GM21526 (cell line): ENCODE measurements at regions not wholly inside any gene's neighbourhood (a gene's known extent, or its start where the extent isn't known, plus 50 kb on each side); places are given as distances from the start of the nearest gene placed in this dataset.

Experiments
- ATAC-seq: cut with Tn5 transposase; IDR thresholded peaks from one replicate; pipeline ENCODE4 v1.9.1; 2021; ENCODE audit warnings: moderate library complexity; ENCODE audit not compliant: unreplicated experiment, low FRiP score

- ATAC-seq, result no peak
Observed at GRCh38 chr3:18743761-18744160, 318.6 kb upstream of the SATB1 start.

GRCh38 chr3:18740631-18741583, 315.8 kb upstream of the SATB1 start:
- ATAC-seq, result peak; percentile 95

DNA sequence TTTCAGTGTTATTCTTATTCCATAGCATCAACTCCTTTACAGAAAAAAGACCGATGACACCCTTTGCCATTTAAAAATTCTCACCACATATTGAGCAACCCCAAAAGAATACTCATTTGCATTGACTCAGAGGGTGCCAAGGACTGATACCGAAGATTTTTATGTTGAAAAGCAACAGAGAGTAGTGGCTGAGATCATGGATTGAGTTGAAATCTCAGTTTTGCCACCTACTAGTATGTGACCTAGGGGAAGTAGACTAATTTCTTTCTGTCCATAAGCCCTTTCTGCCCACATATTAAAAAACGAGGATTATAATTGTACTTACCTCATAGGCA, 313.9 kb upstream of the SATB1 start:
- no peak for ATAC-seq

- no peak for ATAC-seq
Observed at GRCh38 chr3:18738393-18739098, 313.4 kb upstream of the SATB1 start.

DNA sequence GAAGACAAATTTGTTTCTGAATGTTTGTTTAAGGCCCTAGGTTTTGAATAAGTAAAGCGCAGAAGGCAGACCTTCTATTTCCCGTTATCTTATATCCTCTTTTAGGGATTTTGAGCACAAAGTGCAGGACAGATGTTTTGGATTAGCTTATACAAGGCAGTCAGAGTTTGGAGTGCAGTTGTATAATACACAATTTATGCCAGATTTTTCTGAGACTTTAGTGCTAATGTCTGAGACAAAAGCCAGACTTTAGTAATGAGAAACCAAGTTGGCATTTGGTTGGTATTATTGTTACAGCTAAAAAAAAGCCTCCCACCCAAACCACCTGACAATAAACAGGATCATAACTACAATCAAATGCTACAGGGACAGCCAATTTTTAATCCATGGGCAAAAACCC, 309.9 kb upstream of the SATB1 start:
- ATAC-seq, result no peak

DNA sequence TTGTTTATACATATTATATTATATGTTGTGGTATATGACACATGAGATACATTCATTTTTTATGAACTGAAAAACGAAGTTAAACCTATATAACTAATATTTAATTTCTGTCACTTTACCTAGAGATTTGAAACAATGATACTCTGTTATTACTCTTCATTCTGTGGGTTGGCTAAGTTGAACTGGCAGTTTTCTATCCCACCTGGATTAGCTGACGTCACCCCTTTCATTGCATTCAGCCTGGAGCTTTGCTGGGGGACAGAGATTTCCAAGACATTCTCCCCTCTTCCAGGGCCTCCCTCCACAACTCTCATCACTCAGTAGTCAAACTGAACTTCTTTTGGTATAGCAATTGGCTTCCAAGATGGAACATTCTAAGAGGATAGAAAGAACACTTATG, 309.2 kb upstream of the SATB1 start:
- ATAC-seq, result no peak

- ATAC-seq, result no peak
Observed at GRCh38 chr3:18732474-18732873, 307.3 kb upstream of the SATB1 start.

DNA sequence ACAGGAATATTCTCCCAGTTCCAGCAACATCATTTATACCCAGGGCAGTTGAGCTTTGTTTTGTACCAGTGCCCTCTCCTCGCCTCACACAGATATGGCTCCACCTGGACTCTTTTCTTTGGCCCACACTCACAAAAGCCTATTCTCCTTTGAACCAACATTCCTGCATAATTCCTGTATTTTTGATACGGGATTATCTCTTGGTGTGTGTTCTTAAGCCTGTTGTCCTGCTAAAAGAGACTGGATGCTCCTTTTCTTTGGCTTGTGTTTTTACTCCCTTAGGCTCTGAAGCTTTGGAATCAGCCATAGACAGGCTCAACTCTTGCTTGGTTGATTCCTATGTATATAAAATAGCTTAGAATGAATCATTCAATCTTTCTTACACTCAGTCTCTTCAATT, 305.4 kb upstream of the SATB1 start:
- no peak for ATAC-seq

GRCh38 chr3:18729671-18730070, 304.5 kb upstream of the SATB1 start:
- no peak for ATAC-seq

DNA sequence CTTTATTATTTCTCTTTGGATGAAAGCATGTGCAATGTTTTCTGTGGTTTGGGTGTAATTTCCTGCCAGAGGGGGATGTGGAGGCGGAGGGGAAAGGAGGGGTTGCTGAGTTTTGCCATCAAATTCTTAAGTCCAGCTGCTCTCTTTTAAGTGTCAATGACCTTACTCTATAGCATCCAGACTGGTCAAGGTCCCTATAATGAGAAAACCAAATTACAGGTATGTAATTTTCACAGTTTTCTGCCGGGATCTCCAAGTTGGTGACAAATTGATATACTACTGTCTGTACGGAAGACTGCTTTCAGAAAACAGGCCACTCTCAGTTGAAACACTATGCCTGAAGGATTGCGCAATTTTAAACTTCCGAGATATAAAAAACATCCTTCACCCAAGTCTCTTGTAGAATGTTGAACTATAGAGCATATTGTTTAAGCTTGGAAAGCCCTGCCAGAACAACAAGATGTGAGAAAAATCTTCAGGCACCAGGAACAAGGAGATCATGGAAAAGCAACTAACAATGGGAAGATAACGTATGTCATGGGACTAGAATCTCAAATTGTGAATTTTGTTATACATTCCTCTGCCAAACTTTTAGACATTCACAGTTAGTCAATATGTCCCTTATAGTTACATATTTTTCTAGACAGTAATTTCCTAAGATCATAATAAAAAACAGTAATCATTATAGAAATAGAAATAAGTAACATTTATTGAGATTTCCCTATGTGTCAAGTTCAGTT, 300.7 kb upstream of the SATB1 start:
- no peak for ATAC-seq

GRCh38 chr3:18724456-18724855, 299.3 kb upstream of the SATB1 start:
- no peak for ATAC-seq

GRCh38 chr3:18723206-18723810, 298.2 kb upstream of the SATB1 start:
- ATAC-seq, result no peak

DNA sequence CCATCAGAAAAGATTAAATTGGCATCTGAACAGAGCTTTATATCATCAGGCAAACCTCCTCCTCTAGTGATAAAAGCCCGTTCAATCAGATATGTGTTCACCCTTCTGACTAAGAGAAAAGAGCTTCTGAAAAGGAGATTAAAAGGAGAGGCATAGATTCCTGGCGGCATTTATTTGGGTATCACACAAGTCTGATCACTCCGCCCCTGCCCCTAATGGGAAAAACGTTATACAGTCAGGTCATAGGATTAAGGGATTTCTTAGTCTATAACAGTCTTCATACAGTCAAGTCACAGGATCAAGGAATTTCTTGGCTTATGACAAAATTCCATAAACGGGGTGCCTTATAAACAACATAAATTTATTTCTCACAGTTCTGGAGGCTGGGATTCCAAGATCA, 295.4 kb upstream of the SATB1 start:
- no peak for ATAC-seq

- no peak for ATAC-seq
Observed at GRCh38 chr3:18717598-18717997, 292.5 kb upstream of the SATB1 start.

- ATAC-seq, result no peak
Observed at GRCh38 chr3:18716821-18717220, 291.7 kb upstream of the SATB1 start.

DNA sequence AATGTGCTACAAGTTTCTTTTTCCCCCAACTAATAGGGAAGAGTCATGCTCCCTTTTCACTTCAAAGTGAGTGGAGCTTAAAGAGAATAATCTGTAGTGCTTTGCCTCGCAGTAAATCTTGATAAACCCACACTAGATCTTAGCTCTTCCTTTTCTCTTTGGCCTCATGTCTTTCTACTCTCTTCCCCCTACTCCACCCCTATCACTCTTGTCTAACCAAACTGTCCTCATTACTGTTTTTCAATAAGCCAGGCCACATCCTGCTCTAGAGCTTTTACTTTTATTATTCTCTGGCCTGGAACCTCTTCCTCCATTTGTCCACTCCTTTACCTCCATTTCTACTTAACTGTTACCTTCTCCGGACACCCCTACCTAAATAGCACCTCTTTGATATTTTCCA, 291.0 kb upstream of the SATB1 start:
- no peak for ATAC-seq

DNA sequence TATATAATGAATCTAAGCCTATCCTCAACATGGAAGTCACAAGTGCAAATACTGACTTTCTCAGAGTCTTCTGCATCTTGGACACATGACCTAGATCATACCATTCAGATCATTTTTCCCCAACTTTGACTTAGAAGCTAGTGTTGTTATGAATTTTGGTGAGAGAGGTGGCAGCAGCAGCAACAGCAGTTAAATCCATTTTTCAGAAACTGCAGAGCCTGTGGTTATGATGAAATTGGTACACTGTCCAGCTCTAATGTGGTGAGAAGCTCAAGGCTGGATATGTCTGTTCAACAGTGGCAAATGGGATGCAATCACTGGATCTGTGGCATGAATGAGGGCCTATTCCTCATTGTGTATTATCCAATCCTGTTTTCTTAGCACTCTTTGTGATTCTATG, 290.1 kb upstream of the SATB1 start:
- ATAC-seq, result no peak

GRCh38 chr3:18713577-18713951, 288.4 kb upstream of the SATB1 start:
- no peak for ATAC-seq

GRCh38 chr3:18712713-18713576, 287.8 kb upstream of the SATB1 start:
- ATAC-seq, result no peak

DNA sequence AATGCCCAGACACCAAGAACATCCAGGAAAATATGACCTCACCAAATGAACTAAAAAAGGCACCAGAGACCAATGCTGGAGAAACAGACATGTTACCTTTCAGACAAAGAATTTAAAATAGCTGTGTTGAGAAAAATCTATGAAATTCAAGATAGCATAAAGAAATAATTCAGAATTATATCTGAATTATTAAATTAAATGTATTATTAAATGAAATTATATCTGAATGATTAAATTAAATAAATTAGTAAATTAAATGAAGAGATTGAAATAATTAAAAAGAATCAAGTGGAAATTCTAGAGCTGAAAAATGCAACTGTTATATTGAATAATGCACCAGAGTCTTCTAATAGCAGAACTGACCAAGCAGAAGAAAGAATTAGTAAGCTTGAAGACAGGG, 279.2 kb upstream of the SATB1 start:
- no peak for ATAC-seq
